SK-N-SH (cell line): ENCODE measurements at regions not wholly inside any gene's neighbourhood (a gene's known extent, or its start where the extent isn't known, plus 50 kb on each side); places are given as distances from the start of the nearest gene placed in this dataset.

Experiments
- IRF3 ChIP-seq: fragments of 150-350 bp; IDR thresholded peaks from 2 replicates; pipeline ENCODE4 v1.6.1; 2016; ENCODE audit warnings: mild to moderate bottlenecking, low read depth, low read length
- NFIC ChIP-seq: IDR thresholded peaks from 2 replicates; pipeline ENCODE4 v1.4.0; 2012; ENCODE audit warnings: borderline replicate concordance
- PBX3 ChIP-seq: IDR thresholded peaks from 2 replicates; pipeline ENCODE4; 2012
- POLR2AphosphoS5 ChIP-seq: IDR thresholded peaks from 2 replicates; pipeline ENCODE4 v1.6.1; 2012; ENCODE audit warnings: low read depth, low read length
- ZBTB33 ChIP-seq: IDR thresholded peaks from 2 replicates; pipeline ENCODE4 v1.4.0; 2012; ENCODE audit warnings: low read depth, borderline replicate concordance

- TF ChIP-seq IRF3 (no peak), POLR2AphosphoS5 (no peak), NFIC (no peak), PBX3 (no peak), ZBTB33 (no peak)
Observed at GRCh38 chr13:40495621-40496001, 170.8 kb downstream of the FOXO1 start.
